HG03280 (cell line): ENCODE measurements at regions not wholly inside any gene's neighbourhood (a gene's known extent, or its start where the extent isn't known, plus 50 kb on each side); places are given as distances from the start of the nearest gene placed in this dataset.

Experiments
- ATAC-seq: cut with Tn5 transposase; IDR thresholded peaks from one replicate; pipeline ENCODE4 v1.9.1; 2021; ENCODE audit warnings: mild to moderate bottlenecking, moderate library complexity; ENCODE audit not compliant: unreplicated experiment

DNA sequence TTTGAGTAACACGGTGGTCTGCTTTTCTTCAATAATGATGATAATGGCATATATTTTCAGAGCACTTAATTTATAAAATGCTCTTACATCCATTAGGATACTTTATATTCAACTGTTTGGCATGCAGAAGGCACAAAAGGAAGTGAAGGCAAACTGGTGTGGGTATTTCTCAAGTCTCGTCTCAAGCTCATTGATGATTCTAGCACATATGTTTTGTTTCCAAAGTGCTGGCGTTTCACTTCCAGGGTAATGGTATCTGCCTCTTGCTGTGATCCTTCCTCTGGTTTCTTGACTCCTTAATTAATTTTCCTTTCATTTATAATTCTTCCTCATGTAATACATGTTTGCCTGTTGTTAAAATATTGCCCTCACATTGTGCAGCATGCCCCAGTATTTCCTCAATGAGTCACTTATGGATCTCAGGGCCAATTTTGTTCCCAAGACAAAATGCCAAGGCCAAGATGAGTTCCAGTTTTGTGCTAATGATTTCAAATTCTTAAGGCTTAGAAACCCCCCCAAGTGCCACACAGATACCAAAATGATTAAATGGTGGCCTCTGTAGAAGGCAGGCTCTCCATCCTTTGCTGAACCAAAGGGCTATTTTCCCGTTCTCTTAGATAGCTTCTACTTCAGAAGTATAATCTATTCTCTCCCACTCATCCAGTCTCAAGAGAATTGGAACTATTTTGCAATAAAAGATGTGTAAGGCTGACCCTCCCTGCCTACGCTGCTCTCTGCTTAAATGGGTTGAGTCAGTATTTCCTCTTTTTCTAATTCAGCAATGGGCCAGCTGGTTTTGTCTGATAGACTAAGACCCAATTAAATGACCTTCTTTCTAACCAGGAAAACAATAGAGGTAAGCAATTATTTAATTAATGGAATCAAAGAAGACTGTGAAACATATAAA lies 171.2 kb downstream of the ZNF365 start:
- no peak for ATAC-seq

DNA sequence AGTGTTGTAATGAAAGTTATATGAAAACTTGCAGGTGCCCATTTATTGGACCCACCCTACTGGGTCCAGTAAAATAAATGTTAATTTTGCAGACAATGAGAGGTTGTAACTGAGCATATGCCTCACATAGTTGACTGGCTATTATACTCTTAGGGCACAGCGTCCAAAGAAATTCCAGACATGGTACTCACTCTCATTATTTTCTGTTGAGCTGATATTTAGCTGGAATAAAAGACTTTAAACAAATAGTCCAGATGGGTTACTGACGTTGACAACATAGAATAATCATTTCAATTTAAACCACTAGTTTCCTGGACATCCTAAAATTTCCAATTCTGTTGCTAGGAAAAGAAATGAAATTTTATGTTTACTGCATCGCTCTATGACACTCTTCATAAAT lies 174.5 kb downstream of the ZNF365 start:
- no peak for ATAC-seq

DNA sequence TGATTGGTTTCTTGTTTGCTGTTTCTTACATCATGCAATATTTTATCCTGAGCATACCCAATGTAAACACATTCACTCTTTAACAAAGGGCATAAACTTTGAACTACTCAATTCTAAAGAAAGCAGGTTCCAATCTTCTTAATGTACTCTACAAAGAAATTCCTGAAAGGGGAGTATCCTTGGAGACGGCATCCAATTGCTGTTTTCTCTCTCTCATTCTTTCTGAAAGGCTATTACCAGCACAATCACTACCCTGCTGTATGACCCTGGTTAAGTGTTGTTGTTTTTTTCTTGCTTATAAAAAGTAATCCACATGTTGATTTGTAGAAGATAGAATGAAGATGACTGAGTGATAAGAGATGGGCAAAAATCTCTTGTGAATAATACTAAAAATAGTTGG lies 176.0 kb downstream of the ZNF365 start:
- ATAC-seq = no peak

GRCh38 chr10:62554632-62555199 lies 180.5 kb downstream of the ZNF365 start:
- no peak for ATAC-seq

- ATAC-seq = no peak
Observed at GRCh38 chr10:62559481-62560200, 185.5 kb downstream of the ZNF365 start.

- no peak for ATAC-seq
Observed at GRCh38 chr10:62560201-62560819, 186.1 kb downstream of the ZNF365 start.

DNA sequence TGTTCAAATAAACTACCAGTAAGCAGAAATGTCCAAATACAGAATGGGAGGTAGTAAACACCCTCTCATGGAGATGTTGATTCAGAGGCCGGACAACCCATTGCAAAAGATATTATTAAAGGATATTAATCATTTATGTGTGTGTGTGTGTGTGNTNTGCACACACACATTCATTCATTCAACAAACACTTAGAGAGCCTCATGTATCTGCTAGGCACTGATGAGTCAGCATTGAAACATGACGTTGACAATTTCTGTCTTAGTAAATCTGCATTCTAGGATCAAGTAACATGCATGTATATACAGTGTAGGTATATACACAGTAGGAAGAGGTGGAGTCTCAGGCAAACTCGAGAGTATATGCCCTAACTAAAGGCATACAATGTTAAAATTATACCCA lies 187.0 kb downstream of the ZNF365 start:
- ATAC-seq = no peak

GRCh38 chr10:62562101-62562500 lies 187.9 kb downstream of the ZNF365 start:
- ATAC-seq = no peak

DNA sequence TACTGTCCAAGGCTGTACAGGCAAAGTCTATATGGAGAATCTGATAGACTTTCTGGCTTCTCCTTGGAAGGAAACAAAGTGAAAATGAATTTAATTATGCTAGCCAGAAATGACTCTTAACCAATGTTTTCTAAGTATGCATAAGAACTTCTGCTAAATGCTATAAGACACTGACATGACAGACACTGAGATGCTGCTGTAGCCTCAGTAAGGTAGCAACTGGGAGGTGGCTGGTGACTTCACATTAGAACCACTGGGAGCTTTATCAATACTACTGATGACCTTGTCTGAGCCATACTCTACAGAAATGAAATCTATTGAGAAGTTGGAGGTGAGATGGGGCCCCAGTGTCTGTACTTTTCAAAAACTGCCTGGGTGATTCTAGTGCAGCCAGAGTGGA lies 188.6 kb downstream of the ZNF365 start:
- ATAC-seq = no peak

DNA sequence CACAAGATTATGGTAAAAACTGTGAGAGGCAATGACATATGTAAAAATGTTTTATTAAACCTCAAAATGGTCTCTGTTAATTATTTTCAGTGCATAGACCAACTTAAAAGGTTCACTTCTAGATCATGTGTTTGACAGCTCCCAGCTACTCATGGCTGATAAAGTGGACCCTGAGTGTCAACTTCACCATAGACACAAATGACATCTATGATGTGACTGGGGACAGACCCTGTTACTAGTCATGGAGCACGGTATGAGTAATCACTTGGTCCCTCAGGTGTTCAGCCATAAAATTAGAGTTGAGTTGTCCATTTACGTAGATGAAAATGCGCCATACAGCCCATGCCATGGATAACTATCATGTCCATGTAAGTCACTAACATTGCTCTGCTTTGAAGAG lies 199.8 kb downstream of the ZNF365 start:
- no peak for ATAC-seq

DNA sequence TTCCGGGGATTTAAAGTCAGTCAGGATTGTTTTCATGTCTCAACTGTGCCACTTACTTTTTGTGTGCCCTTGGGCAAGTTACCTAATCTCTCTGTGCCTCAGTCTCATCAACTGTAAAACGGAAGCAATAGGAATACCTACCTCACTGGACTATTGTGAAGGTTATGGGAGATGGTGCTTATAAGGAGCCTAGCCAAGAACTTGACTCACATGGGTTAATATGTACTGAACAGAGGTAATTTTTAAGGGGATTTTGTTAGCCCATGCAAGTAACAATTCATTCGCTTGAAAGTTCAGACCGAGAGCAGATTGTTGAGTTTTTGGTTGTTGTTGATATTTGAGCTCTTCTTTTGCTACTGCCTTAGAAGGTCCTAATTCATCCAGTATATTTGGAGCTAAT lies 202.9 kb downstream of the ZNF365 start:
- ATAC-seq = no peak

GRCh38 chr10:62577666-62578291 lies 203.6 kb downstream of the ZNF365 start:
- ATAC-seq = no peak

- no peak for ATAC-seq
Observed at GRCh38 chr10:62578301-62578700, 204.1 kb downstream of the ZNF365 start.

DNA sequence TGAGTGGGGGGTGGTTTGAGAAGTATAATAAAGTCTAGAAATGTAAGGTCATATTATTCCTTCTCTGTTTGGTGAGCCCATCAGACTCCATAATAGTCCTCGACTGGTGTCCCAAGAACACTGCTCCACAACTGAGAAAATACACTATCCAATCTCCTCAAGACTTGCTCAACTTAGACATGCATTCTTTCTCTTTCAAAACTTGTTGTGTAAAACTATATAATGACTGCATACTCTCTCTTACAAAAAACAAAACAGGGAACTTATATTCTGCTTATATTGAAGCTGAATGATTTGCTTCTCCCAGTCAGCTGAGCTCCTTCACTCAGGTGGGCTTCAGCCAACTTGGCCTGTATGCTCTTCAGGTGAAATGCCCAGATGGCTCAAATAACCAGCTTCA lies 204.7 kb downstream of the ZNF365 start:
- no peak for ATAC-seq

- no peak for ATAC-seq
Observed at GRCh38 chr10:62580396-62580795, 206.2 kb downstream of the ZNF365 start.

- ATAC-seq = no peak
Observed at GRCh38 chr10:62581351-62581750, 207.2 kb downstream of the ZNF365 start.

GRCh38 chr10:62582101-62582705 lies 208.0 kb downstream of the ZNF365 start:
- ATAC-seq = no peak

DNA sequence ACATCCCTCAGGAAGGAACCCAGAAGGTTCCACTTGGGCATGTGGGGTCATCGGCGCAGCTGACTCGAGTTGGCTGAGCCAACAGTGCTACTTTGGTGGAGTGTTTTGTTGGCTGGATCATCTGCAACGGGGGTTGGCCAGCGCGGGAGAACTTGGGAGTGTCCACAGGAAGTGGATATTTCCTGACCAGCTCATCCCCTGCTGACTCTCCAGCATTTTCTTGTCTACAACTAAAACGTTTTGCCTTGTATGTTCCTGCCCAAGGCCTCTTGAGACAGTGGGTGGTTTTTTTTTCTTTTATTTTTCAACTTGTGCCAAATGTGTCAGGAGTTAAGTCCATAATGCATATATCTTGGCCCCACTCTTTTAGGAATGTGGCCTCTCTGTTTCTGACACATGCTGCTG lies 208.6 kb downstream of the ZNF365 start:
- no peak for ATAC-seq

DNA sequence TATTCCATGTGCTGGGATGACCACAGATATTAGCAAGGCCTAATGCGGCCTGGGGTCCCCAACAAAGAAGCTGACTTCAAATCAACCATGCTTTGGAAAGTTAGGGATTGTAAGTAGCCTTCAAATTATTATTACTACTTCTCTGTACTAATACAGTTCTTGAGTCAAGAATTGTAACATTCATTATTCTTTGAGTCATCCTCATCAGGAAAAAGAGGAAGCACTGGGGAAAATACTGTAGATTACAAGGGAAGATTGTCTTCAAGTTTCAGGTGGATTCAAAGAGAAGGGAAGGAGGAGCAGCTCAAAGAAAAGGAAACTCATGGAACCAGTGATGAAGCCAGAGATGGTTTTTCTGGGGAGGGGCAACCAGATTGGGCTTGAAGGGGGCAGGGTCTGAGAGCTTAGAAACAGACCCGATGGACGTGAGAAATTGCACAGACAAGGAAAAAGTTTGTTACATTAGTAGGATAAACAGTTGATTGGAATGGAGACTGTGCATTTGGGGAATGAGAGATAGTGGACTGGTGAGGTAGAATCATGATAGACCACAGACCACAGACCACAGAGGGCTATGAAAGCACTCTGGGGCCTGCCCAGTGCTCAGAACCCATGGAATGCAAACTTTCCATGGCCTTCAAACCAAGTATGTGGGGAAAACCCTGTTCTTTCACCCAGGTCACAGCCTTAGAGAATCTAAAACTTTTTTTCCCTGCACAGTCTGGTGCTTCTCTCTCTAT lies 209.9 kb downstream of the ZNF365 start:
- no peak for ATAC-seq

DNA sequence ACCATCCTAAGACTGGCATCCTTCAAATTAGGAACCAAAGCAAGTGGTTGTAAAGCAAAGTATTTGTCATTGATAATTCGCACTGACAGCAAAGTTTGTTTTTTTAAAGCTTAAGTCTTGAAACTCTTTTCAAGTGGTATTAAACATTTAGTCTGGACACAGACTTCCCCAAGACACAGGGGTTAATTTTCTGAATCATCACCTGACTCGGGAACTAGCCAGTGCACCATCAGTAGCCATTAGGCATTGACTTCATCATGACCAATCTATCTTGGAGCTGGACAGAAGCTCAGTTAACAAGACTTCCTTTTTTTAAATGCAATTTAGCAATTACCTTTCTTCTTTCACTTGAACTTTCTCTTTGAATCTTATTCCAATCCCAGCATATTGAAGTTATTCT lies 210.6 kb downstream of the ZNF365 start:
- no peak for ATAC-seq
